Fibroblast of lung (primary cell): ENCODE measurements at regions not wholly inside any gene's neighbourhood (a gene's known extent, or its start where the extent isn't known, plus 50 kb on each side); places are given as distances from the start of the nearest gene placed in this dataset.

Experiments
- CTCF ChIP-seq, 2 donors: IDR thresholded peaks in 1 of 2; conservative IDR thresholded peaks in 1 of 2; 1 replicate in 1 of 2; 2 replicates in 1 of 2; pipeline ENCODE4 v1.5.1; 2011 to 2012; ENCODE audit warnings: low read length in 2 of 2, control low read depth in 1 of 2, inconsistent platforms in 1 of 2, low read depth in 1 of 2, mild to moderate bottlenecking in 1 of 2
- EZH2 ChIP-seq: IDR thresholded peaks from 2 replicates; pipeline ENCODE4 v1.5.1; 2012; ENCODE audit warnings: low read length, control low read depth, mild to moderate bottlenecking; ENCODE audit errors: missing control alignments

- no peak for TF ChIP-seq CTCF (conservative IDR thresholded peaks at IDR 0.05 in 1 of 2, IDR thresholded peaks at IDR 0.05 in 1 of 2; ENCODE audit: low read depth in 1 of 2, low read length in 2 of 2)
- TF ChIP-seq EZH2 = no peak
Measured at GRCh38 chr5:74183041-74183440, 457.5 kb downstream of the ENC1 start.
